ENCODE measurements at regions not wholly inside any gene's neighbourhood (a gene's known extent, or its start where the extent isn't known, plus 50 kb on each side); places are given as distances from the start of the nearest gene placed in this dataset.

GRCh38 chr12:19718401-19718800, 279.1 kb downstream of the AEBP2 start:
- Histone ChIP-seq H2AFZ (ENCODE audit: low read length) (no peak overlapping the region), H2BK120ac (ENCODE audit: low read depth, low read length) (no peak overlapping the region), H2BK12ac (ENCODE audit: low read length) (no peak overlapping the region), H3K9me3 (replicated peaks in 1 of 2; ENCODE audit: control insufficient read depth in 2 of 2, insufficient read depth in 1 of 2, low read depth in 1 of 2, low read length in 2 of 2) (no peaks in the 10 kb centered on the region), H2AK5ac (ENCODE audit: low read depth, low read length) (no peak overlapping the region), H2BK5ac (ENCODE audit: low read length) (no peak overlapping the region), H3K79me1 (ENCODE audit: low read depth, low read length) (no peaks in the 10 kb centered on the region), H2BK15ac (ENCODE audit: low read length) (no peak overlapping the region), H3K9ac (ENCODE audit: low read depth, low read length, poor library complexity) (no peak overlapping the region), H3K18ac (ENCODE audit: low read length) (no peak overlapping the region), H3K4me3 (ENCODE audit: low read length in 2 of 2) (no peak overlapping the region), H3K4me1 (ENCODE audit: control insufficient read depth in 2 of 2, insufficient read depth in 1 of 2, low read depth in 1 of 2, low read length in 2 of 2) (peaks cover 0 to 7% of the 10 kb centered on the region in 2 donors), H3K4me2 (ENCODE audit: insufficient read depth, low read length, poor library complexity, severe bottlenecking) (no peak overlapping the region), H3K27ac (replicated peaks; ENCODE audit: low read length) (no peak overlapping the region), H4K91ac (ENCODE audit: low read depth, low read length, poor library complexity) (no peak overlapping the region), H4K8ac (ENCODE audit: low read depth, low read length) (no peak overlapping the region), H3K36me3 (replicated peaks in 1 of 2; ENCODE audit: control insufficient read depth in 2 of 2, insufficient read depth in 2 of 2, low read length in 2 of 2) (no peaks in the 10 kb centered on the region), H3K4ac (ENCODE audit: low read length) (no peak overlapping the region), H3K23ac (ENCODE audit: low read depth, low read length, poor library complexity) (no peak overlapping the region), H3K14ac (ENCODE audit: low read length) (no peak overlapping the region), H3K27me3 (ENCODE audit: control insufficient read depth in 3 of 3, insufficient read depth in 3 of 3, low read depth in 1 of 3, low read length in 3 of 3) (no peaks in the 10 kb centered on the region)
- no CpG with 5 or more reads among the region's 2 CpGs for WGBS, 2 donors (ENCODE audit: extremely low coverage in 2 of 2, insufficient read length in 2 of 2, insufficient replicate concordance in 1 of 2)
- DNase-seq (ENCODE audit: low spot score) = no peak

- no peak overlapping the region for H3K4ac ChIP-seq (ENCODE audit: low read length)
- no peaks in the 10 kb centered on the region for H3K36me3 ChIP-seq (replicated peaks in 1 of 2; ENCODE audit: control insufficient read depth in 2 of 2, insufficient read depth in 2 of 2, low read length in 2 of 2)
- no CpG with 5 or more reads among the region's 1 CpG for WGBS, 2 donors (ENCODE audit: extremely low coverage in 2 of 2, insufficient read length in 2 of 2, insufficient replicate concordance in 1 of 2)
- H2BK12ac ChIP-seq (ENCODE audit: low read length) = no peak overlapping the region
- H3K27me3 ChIP-seq (ENCODE audit: control insufficient read depth in 3 of 3, insufficient read depth in 3 of 3, low read depth in 1 of 3, low read length in 3 of 3) = no peaks in the 10 kb centered on the region
- H3K23ac ChIP-seq (ENCODE audit: low read depth, low read length, poor library complexity) = no peak overlapping the region
- no peak overlapping the region for H2AFZ ChIP-seq (ENCODE audit: low read length)
- H3K9ac ChIP-seq (ENCODE audit: low read depth, low read length, poor library complexity) = no peak overlapping the region
- H4K8ac ChIP-seq (ENCODE audit: low read depth, low read length) = no peak overlapping the region
- H3K4me3 ChIP-seq (ENCODE audit: low read length in 2 of 2) = no peak overlapping the region
- no peak overlapping the region for H2BK120ac ChIP-seq (ENCODE audit: low read depth, low read length)
- no peaks in the 10 kb centered on the region for H3K9me3 ChIP-seq (replicated peaks in 1 of 2; ENCODE audit: control insufficient read depth in 2 of 2, insufficient read depth in 1 of 2, low read depth in 1 of 2, low read length in 2 of 2)
- H3K4me1 ChIP-seq (ENCODE audit: control insufficient read depth in 2 of 2, insufficient read depth in 1 of 2, low read depth in 1 of 2, low read length in 2 of 2) = peaks cover 0 to 7% of the 10 kb centered on the region in 2 donors
- no peak overlapping the region for H3K18ac ChIP-seq (ENCODE audit: low read length)
- no peak overlapping the region for H4K91ac ChIP-seq (ENCODE audit: low read depth, low read length, poor library complexity)
- H2BK5ac ChIP-seq (ENCODE audit: low read length) = no peak overlapping the region
- no peaks in the 10 kb centered on the region for H3K79me1 ChIP-seq (ENCODE audit: low read depth, low read length)
- H3K4me2 ChIP-seq (ENCODE audit: insufficient read depth, low read length, poor library complexity, severe bottlenecking) = no peak overlapping the region
- H2BK15ac ChIP-seq (ENCODE audit: low read length) = no peak overlapping the region
- no peak for DNase-seq (ENCODE audit: low spot score)
- H2AK5ac ChIP-seq (ENCODE audit: low read depth, low read length) = no peak overlapping the region
- H3K27ac ChIP-seq (replicated peaks; ENCODE audit: low read length) = no peak overlapping the region
- no peak overlapping the region for H3K14ac ChIP-seq (ENCODE audit: low read length)
Measured at GRCh38 chr12:19719672-19720071, 280.4 kb downstream of the AEBP2 start.

- H3K9ac ChIP-seq (ENCODE audit: low read depth, low read length, poor library complexity) = no peak overlapping the region
- no peaks in the 10 kb centered on the region for H3K36me3 ChIP-seq (replicated peaks in 1 of 2; ENCODE audit: control insufficient read depth in 2 of 2, insufficient read depth in 2 of 2, low read length in 2 of 2)
- peaks cover 4 to 16% of the 10 kb centered on the region in 2 donors for H3K9me3 ChIP-seq (replicated peaks in 1 of 2; ENCODE audit: control insufficient read depth in 2 of 2, insufficient read depth in 1 of 2, low read depth in 1 of 2, low read length in 2 of 2)
- no peak overlapping the region for H2BK120ac ChIP-seq (ENCODE audit: low read depth, low read length)
- no peak overlapping the region for H4K8ac ChIP-seq (ENCODE audit: low read depth, low read length)
- H3K14ac ChIP-seq (ENCODE audit: low read length) = peak overlapping the region; percentile 71
- H4K91ac ChIP-seq (ENCODE audit: low read depth, low read length, poor library complexity) = no peak overlapping the region
- H2AFZ ChIP-seq (ENCODE audit: low read length) = no peak overlapping the region
- peak overlapping the region; percentile 70 for H2AK5ac ChIP-seq (ENCODE audit: low read depth, low read length)
- no peak overlapping the region for H2BK15ac ChIP-seq (ENCODE audit: low read length)
- H3K79me1 ChIP-seq (ENCODE audit: low read depth, low read length) = no peaks in the 10 kb centered on the region
- no peak overlapping the region for H3K23ac ChIP-seq (ENCODE audit: low read depth, low read length, poor library complexity)
- no peak overlapping the region for H3K4me3 ChIP-seq (ENCODE audit: low read length in 2 of 2)
- H3K18ac ChIP-seq (ENCODE audit: low read length) = peak overlapping the region; percentile 57
- H3K4me2 ChIP-seq (ENCODE audit: insufficient read depth, low read length, poor library complexity, severe bottlenecking) = no peak overlapping the region
- DNase-seq (ENCODE audit: low spot score) = no peak
- H3K27ac ChIP-seq (replicated peaks; ENCODE audit: low read length) = no peak overlapping the region
- no CpG with 5 or more reads among the region's 5 CpGs for WGBS, 2 donors (ENCODE audit: extremely low coverage in 2 of 2, insufficient read length in 2 of 2, insufficient replicate concordance in 1 of 2)
- H2BK12ac ChIP-seq (ENCODE audit: low read length) = no peak overlapping the region
- no peaks in the 10 kb centered on the region for H3K4me1 ChIP-seq (ENCODE audit: control insufficient read depth in 2 of 2, insufficient read depth in 1 of 2, low read depth in 1 of 2, low read length in 2 of 2)
- no peak overlapping the region for H3K4ac ChIP-seq (ENCODE audit: low read length)
- peak overlapping the region; percentile 82 for H2BK5ac ChIP-seq (ENCODE audit: low read length)
- H3K27me3 ChIP-seq (ENCODE audit: control insufficient read depth in 3 of 3, insufficient read depth in 3 of 3, low read depth in 1 of 3, low read length in 3 of 3) = no peaks in the 10 kb centered on the region
Measured at GRCh38 chr12:19726122-19726521, 286.8 kb downstream of the AEBP2 start.

GRCh38 chr12:19726592-19726991, 287.3 kb downstream of the AEBP2 start:
- H3K4ac ChIP-seq (ENCODE audit: low read length) = no peak overlapping the region
- H3K27me3 ChIP-seq (ENCODE audit: control insufficient read depth in 3 of 3, insufficient read depth in 3 of 3, low read depth in 1 of 3, low read length in 3 of 3) = no peaks in the 10 kb centered on the region
- peak overlapping the region in 1 of 2 donors; percentile 34 for H3K4me3 ChIP-seq (ENCODE audit: low read length in 2 of 2)
- no peak overlapping the region for H3K23ac ChIP-seq (ENCODE audit: low read depth, low read length, poor library complexity)
- H3K9ac ChIP-seq (ENCODE audit: low read depth, low read length, poor library complexity) = no peak overlapping the region
- H2AK5ac ChIP-seq (ENCODE audit: low read depth, low read length) = peak overlapping the region; percentile 70
- no CpG with 5 or more reads among the region's 6 CpGs for WGBS, 2 donors (ENCODE audit: extremely low coverage in 2 of 2, insufficient read length in 2 of 2, insufficient replicate concordance in 1 of 2)
- DNase-seq (ENCODE audit: low spot score) = no peak
- no peak overlapping the region for H3K4me2 ChIP-seq (ENCODE audit: insufficient read depth, low read length, poor library complexity, severe bottlenecking)
- H4K91ac ChIP-seq (ENCODE audit: low read depth, low read length, poor library complexity) = no peak overlapping the region
- H2BK15ac ChIP-seq (ENCODE audit: low read length) = no peak overlapping the region
- no peak overlapping the region for H2AFZ ChIP-seq (ENCODE audit: low read length)
- no peak overlapping the region for H2BK12ac ChIP-seq (ENCODE audit: low read length)
- peak overlapping the region; percentile 82 for H2BK5ac ChIP-seq (ENCODE audit: low read length)
- no peak overlapping the region for H3K18ac ChIP-seq (ENCODE audit: low read length)
- H2BK120ac ChIP-seq (ENCODE audit: low read depth, low read length) = no peak overlapping the region
- peak overlapping the region; percentile 71 for H3K14ac ChIP-seq (ENCODE audit: low read length)
- peaks cover 4 to 16% of the 10 kb centered on the region in 2 donors for H3K9me3 ChIP-seq (replicated peaks in 1 of 2; ENCODE audit: control insufficient read depth in 2 of 2, insufficient read depth in 1 of 2, low read depth in 1 of 2, low read length in 2 of 2)
- no peaks in the 10 kb centered on the region for H3K36me3 ChIP-seq (replicated peaks in 1 of 2; ENCODE audit: control insufficient read depth in 2 of 2, insufficient read depth in 2 of 2, low read length in 2 of 2)
- H3K4me1 ChIP-seq (ENCODE audit: control insufficient read depth in 2 of 2, insufficient read depth in 1 of 2, low read depth in 1 of 2, low read length in 2 of 2) = no peaks in the 10 kb centered on the region
- H3K27ac ChIP-seq (replicated peaks; ENCODE audit: low read length) = no peak overlapping the region
- no peak overlapping the region for H4K8ac ChIP-seq (ENCODE audit: low read depth, low read length)
- H3K79me1 ChIP-seq (ENCODE audit: low read depth, low read length) = no peaks in the 10 kb centered on the region
